ENCODE measurements at regions not wholly inside any gene's neighbourhood (a gene's known extent, or its start where the extent isn't known, plus 50 kb on each side); places are given as distances from the start of the nearest gene placed in this dataset.
A peak's percentile ranks its signal among the peaks of the same experiment; 100 is the strongest.

DNA sequence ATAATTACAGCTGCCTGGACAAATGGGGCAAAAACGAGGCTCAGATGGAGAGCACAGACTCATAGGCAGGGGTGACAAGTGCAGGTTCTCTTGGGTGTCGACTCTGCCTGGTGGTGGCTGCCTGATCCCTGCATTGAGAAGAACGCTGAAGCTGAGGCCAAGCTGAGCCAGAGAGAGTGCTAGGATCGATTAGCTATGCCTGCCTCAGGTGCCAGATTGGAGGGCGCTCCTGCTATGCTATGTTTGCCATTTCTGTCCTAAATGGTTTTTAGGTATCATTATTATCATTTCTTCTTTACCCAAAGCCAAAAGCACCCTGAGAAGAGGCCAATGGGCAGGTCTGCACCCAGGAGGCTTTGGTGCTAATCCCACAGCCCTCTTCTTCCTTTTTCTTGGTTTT, 53.9 kb upstream of the SLC6A11 start:
- H3F3A ChIP-seq (ENCODE audit: low read depth) = no peaks in the 10 kb centered on the region
- no peaks in the 10 kb centered on the region for H4K20me1 ChIP-seq (ENCODE audit: low read depth)
- Mint-ChIP-seq H3K27ac (no peak overlapping the region), H3K4me3 (no peak overlapping the region), H3K36me3 (no peaks in the 10 kb centered on the region), H3K4me1 (peaks cover 25% of the 10 kb centered on the region), H3K27me3 (ENCODE audit: insufficient read depth, low read depth) (peaks cover 25% of the 10 kb centered on the region), H3K9me3 (no peaks in the 10 kb centered on the region)
- no peak overlapping the region for H2AFZ ChIP-seq (replicated peaks)
- H3K27me3 ChIP-seq = peaks cover 4% of the 10 kb centered on the region
- H3K36me3 ChIP-seq = no peaks in the 10 kb centered on the region
- no peak overlapping the region for H3K9ac ChIP-seq
- no peak for TF ChIP-seq EZH2phosphoT487 (IDR thresholded peaks at IDR 0.05)
- no peak for TF ChIP-seq EZH2 (IDR thresholded peaks at IDR 0.05)
- TF ChIP-seq, protein P1, sequence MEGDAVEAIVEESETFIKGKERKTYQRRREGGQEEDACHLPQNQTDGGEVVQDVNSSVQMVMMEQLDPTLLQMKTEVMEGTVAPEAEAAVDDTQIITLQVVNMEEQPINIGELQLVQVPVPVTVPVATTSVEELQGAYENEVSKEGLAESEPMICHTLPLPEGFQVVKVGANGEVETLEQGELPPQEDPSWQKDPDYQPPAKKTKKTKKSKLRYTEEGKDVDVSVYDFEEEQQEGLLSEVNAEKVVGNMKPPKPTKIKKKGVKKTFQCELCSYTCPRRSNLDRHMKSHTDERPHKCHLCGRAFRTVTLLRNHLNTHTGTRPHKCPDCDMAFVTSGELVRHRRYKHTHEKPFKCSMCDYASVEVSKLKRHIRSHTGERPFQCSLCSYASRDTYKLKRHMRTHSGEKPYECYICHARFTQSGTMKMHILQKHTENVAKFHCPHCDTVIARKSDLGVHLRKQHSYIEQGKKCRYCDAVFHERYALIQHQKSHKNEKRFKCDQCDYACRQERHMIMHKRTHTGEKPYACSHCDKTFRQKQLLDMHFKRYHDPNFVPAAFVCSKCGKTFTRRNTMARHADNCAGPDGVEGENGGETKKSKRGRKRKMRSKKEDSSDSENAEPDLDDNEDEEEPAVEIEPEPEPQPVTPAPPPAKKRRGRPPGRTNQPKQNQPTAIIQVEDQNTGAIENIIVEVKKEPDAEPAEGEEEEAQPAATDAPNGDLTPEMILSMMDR (IDR thresholded peaks at IDR 0.05) = no peak
- no peak overlapping the region for H3K27ac ChIP-seq
- no peaks in the 10 kb centered on the region for H3K9me3 ChIP-seq (ENCODE audit: low read depth)
- no peak overlapping the region for H3K4me3 ChIP-seq
- no peak for DNase-seq (ENCODE audit: low spot score)
- peaks cover 10% of the 10 kb centered on the region for H3K4me1 ChIP-seq
- no peak overlapping the region for H3K4me2 ChIP-seq
- no peaks in the 10 kb centered on the region for H3K79me2 ChIP-seq (ENCODE audit: low read depth)

DNA sequence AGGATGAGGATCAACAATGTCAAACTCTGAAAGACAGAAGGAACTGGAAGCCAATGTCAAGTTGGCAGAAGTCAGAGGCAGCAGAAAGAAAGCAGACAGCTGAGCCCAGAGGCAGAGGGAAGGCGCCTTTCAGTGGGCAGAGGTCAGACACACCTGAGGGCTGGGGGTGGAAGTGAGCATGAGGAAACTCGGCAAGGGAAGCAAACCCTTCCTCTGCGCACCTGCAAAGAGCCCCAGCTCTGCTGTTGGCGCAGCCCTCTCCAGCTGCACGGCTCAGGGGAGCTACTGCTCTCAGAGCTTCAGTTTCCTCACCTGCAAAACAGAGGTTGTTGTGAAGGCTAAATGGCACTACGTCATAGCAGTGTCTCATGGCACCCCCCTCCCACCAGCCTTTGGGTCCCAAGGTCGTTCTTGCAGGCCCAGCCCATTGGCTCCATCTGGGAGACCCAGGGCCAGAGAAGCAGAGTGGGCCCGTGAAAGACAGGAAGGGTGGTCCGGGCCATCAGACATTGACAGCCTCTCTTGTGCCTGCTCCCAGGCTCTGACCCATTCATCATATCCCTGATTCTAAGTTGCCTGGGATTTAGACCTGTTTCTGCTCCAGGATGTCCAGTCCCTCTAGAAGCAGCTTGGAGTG, 53.3 kb upstream of the SLC6A11 start:
- no peak overlapping the region for H3K27ac ChIP-seq
- no peaks in the 10 kb centered on the region for H3K36me3 Mint-ChIP-seq

DNA sequence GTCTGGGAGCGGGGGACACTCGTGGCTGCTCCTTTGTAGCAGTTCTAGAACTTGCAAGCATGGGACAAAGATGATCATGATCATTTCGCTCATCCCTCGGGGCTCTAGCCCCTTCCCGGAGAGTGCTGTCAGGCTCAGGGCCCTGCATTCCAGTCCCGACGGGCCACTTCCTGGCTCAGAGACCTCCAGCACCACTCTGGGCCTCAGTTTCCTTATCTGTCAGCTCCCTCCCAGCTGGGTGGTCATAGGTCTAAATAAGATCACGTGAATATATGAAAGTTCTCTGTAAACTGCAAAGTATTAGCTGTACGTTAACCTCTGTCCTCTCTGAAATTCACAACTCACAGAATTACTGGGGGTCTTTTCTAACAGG, 52.8 kb upstream of the SLC6A11 start:
- no peak overlapping the region for H2AFZ ChIP-seq (replicated peaks)

More for the DNA sequence above, 53.3 kb upstream of the SLC6A11 start:
- H3K27me3 Mint-ChIP-seq (ENCODE audit: insufficient read depth, low read depth) = peaks cover 21% of the 10 kb centered on the region
- Histone ChIP-seq H3K9ac (no peak overlapping the region), H4K20me1 (ENCODE audit: low read depth) (no peaks in the 10 kb centered on the region), H3K4me3 (no peak overlapping the region), H3K79me2 (ENCODE audit: low read depth) (no peaks in the 10 kb centered on the region), H3F3A (ENCODE audit: low read depth) (no peaks in the 10 kb centered on the region), H3K4me1 (peaks cover 10% of the 10 kb centered on the region), H3K4me2 (no peak overlapping the region), H3K9me3 (ENCODE audit: low read depth) (no peaks in the 10 kb centered on the region), H3K36me3 (no peaks in the 10 kb centered on the region), H3K27me3 (no peaks in the 10 kb centered on the region), H2AFZ (replicated peaks) (no peak overlapping the region)
- no peak overlapping the region for H3K4me3 Mint-ChIP-seq
- no peak for DNase-seq (ENCODE audit: low spot score)
- no peaks in the 10 kb centered on the region for H3K9me3 Mint-ChIP-seq
- no peak overlapping the region for H3K27ac Mint-ChIP-seq
- TF ChIP-seq, protein P1 (IDR thresholded peaks at IDR 0.05) = no peak
- TF ChIP-seq EZH2phosphoT487 (IDR thresholded peaks at IDR 0.05) (no peak), EZH2 (IDR thresholded peaks at IDR 0.05) (no peak)
- peaks cover 25% of the 10 kb centered on the region for H3K4me1 Mint-ChIP-seq

DNA sequence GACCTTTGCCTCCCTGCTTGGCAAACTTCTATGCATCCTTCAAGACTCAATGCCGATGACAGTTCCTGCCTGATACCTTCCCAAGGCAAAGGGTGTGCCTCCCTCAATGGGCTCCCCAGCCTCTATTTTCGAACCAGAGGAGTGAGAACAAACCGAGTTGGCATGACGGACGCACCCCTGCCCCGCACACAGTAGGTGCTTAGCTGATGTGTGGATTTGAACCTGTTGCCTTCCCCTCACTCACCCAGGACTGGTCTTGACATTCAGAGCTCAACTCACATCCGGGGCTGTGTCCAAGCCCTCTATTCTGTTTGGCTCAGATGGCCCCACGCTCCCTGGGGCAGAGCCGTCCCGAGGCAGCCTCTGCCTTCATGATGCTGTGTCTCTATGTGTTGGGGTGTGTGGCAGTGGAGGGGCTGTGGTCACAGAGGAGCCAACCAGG, 52.2 kb upstream of the SLC6A11 start:
- H3K36me3 ChIP-seq = no peaks in the 10 kb centered on the region
- peak overlapping the region; percentile 97 for H2AFZ ChIP-seq (replicated peaks)
- H3K4me1 ChIP-seq = peaks cover 10% of the 10 kb centered on the region
- Mint-ChIP-seq H3K27me3 (ENCODE audit: insufficient read depth, low read depth) (peaks cover 17% of the 10 kb centered on the region), H3K9me3 (no peaks in the 10 kb centered on the region), H3K4me3 (peak overlapping the region; percentile 70), H3K4me1 (peaks cover 25% of the 10 kb centered on the region), H3K36me3 (no peaks in the 10 kb centered on the region), H3K27ac (peak overlapping the region; percentile 40)
- no peaks in the 10 kb centered on the region for H3K9me3 ChIP-seq (ENCODE audit: low read depth)
- H3K79me2 ChIP-seq (ENCODE audit: low read depth) = no peaks in the 10 kb centered on the region
- no peaks in the 10 kb centered on the region for H3F3A ChIP-seq (ENCODE audit: low read depth)
- no peaks in the 10 kb centered on the region for H4K20me1 ChIP-seq (ENCODE audit: low read depth)
- peak overlapping the region; percentile 43 for H3K4me2 ChIP-seq
- H3K9ac ChIP-seq = no peak overlapping the region
- H3K27me3 ChIP-seq = no peaks in the 10 kb centered on the region
- no peak overlapping the region for H3K4me3 ChIP-seq
- no peak for DNase-seq (ENCODE audit: low spot score)
- TF ChIP-seq, protein P1 (IDR thresholded peaks at IDR 0.05) = no peak
- no peak overlapping the region for H3K27ac ChIP-seq

More for the DNA sequence above, 52.8 kb upstream of the SLC6A11 start:
- Histone ChIP-seq H3K9me3 (ENCODE audit: low read depth) (no peaks in the 10 kb centered on the region), H3K4me2 (no peak overlapping the region), H3K79me2 (ENCODE audit: low read depth) (no peaks in the 10 kb centered on the region), H3K9ac (no peak overlapping the region), H3K27ac (no peak overlapping the region), H3K4me1 (peaks cover 10% of the 10 kb centered on the region), H3K36me3 (no peaks in the 10 kb centered on the region), H3F3A (ENCODE audit: low read depth) (no peaks in the 10 kb centered on the region), H4K20me1 (ENCODE audit: low read depth) (no peaks in the 10 kb centered on the region), H3K4me3 (no peak overlapping the region), H3K27me3 (no peaks in the 10 kb centered on the region)
- peaks cover 25% of the 10 kb centered on the region for H3K4me1 Mint-ChIP-seq
- DNase-seq (ENCODE audit: low spot score) = no peak
- H3K27ac Mint-ChIP-seq = no peak overlapping the region
- TF ChIP-seq EZH2 (IDR thresholded peaks at IDR 0.05) = no peak
- no peak overlapping the region for H3K4me3 Mint-ChIP-seq
- no peaks in the 10 kb centered on the region for H3K36me3 Mint-ChIP-seq
- H3K27me3 Mint-ChIP-seq (ENCODE audit: insufficient read depth, low read depth) = peaks cover 19% of the 10 kb centered on the region
- no peaks in the 10 kb centered on the region for H3K9me3 Mint-ChIP-seq
